ENCODE measurements at regions not wholly inside any gene's neighbourhood (a gene's known extent, or its start where the extent isn't known, plus 50 kb on each side); places are given as distances from the start of the nearest gene placed in this dataset.

DNA sequence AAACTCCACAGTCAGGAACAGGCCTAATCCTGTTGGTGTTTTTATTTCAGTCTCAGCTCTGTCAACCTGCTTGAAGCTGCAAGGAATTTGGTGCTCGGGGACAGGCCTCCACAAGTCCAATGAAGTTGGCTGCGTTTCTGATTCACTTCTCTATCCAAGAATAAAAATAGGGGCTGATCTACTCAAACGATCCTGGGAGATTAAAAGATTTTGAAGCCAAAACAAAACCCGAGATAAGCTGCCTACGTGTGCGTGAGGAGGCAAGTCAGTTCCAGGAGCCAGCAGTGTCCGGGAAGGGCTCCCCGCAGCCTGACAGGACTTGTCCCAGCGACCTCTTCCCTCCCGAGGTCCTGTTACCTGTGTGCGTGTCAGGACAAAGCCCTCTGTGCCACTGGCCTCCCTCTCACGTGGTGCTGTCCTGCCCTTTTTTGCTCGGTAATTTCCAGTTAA lies 98.0 kb downstream of the ETS2 start:
- ATAC-seq (ENCODE audit: low read depth): no peak
- H2AFZ ChIP-seq (replicated peaks; ENCODE audit: low read length, poor library complexity): peak overlapping the region; percentile 47
- POLR2A ChIA-PET (ENCODE audit: unreplicated experiment): no interaction called here

More for the DNA sequence above, 98.0 kb downstream of the ETS2 start:
- H2BK120ac ChIP-seq (ENCODE audit: low read depth, low read length): no peak overlapping the region
- no peak overlapping the region for H3K14ac ChIP-seq (replicated peaks; ENCODE audit: low read depth, low read length)
- H4K5ac ChIP-seq (ENCODE audit: low read depth, low read length): no peak overlapping the region
- H3K4me2 ChIP-seq (ENCODE audit: low read depth, low read length): no peak overlapping the region
- CTCF ChIA-PET: no interaction called here
- no peaks in the 10 kb centered on the region for H3K36me3 ChIP-seq (ENCODE audit: control insufficient read depth, insufficient read depth, low read length)
- WGBS, 2 experiments (ENCODE audit: extremely low coverage in 2 of 2, insufficient read length in 1 of 2): 73% methylated on average over 5 of the region's 13 CpGs; no CpG with 5 or more reads in 1 of the 2 experiments
- no peaks in the 10 kb centered on the region for H3K9me3 ChIP-seq (ENCODE audit: control insufficient read depth, insufficient read depth, low read length)
- no peaks in the 10 kb centered on the region for H3K79me1 ChIP-seq (ENCODE audit: low read depth in 1 of 2, low read length in 2 of 2)
- intact Hi-C loops (cut with micrococcal nuclease) (no loop called here), dilution Hi-C loops (cut with HindIII; ENCODE audit: low sequenced_read_pairs, unreplicated experiment) (no loop called here), in situ Hi-C loops (cut with MboI; ENCODE audit: low sequenced_read_pairs) (no loop called here)
- no peak for TF ChIP-seq NFE2L2 (IDR thresholded peaks at IDR 0.05; ENCODE audit: low read depth, low read length)
- TF ChIP-seq, protein P1, sequence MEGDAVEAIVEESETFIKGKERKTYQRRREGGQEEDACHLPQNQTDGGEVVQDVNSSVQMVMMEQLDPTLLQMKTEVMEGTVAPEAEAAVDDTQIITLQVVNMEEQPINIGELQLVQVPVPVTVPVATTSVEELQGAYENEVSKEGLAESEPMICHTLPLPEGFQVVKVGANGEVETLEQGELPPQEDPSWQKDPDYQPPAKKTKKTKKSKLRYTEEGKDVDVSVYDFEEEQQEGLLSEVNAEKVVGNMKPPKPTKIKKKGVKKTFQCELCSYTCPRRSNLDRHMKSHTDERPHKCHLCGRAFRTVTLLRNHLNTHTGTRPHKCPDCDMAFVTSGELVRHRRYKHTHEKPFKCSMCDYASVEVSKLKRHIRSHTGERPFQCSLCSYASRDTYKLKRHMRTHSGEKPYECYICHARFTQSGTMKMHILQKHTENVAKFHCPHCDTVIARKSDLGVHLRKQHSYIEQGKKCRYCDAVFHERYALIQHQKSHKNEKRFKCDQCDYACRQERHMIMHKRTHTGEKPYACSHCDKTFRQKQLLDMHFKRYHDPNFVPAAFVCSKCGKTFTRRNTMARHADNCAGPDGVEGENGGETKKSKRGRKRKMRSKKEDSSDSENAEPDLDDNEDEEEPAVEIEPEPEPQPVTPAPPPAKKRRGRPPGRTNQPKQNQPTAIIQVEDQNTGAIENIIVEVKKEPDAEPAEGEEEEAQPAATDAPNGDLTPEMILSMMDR (conservative IDR thresholded peaks at IDR 0.05; ENCODE audit: low read depth, low read length): no peak
- no peak for TF ChIP-seq BHLHE40 (IDR thresholded peaks at IDR 0.05; ENCODE audit: low read depth, low read length)
- no peak for TF ChIP-seq MXI1 (IDR thresholded peaks at IDR 0.05; ENCODE audit: borderline replicate concordance, low read depth, low read length)
- no peak for TF ChIP-seq POLR2A (IDR thresholded peaks at IDR 0.05; ENCODE audit: low read depth, low read length)
- TF ChIP-seq FOS (IDR thresholded peaks at IDR 0.05; ENCODE audit: low read depth, low read length): no peak
- no peak for TF ChIP-seq CEBPB (IDR thresholded peaks at IDR 0.05; ENCODE audit: low read depth, low read length)
- no peak overlapping the region for H2BK15ac ChIP-seq (ENCODE audit: low read depth, low read length)
- no peaks in the 10 kb centered on the region for H4K20me1 ChIP-seq (ENCODE audit: insufficient read depth, low read length)
- H3K27ac ChIP-seq (ENCODE audit: insufficient read depth, low read length): no peak overlapping the region
- H3K4me3 ChIP-seq (ENCODE audit: insufficient read depth, low read depth, low read length): no peak overlapping the region
- H3K4me1 ChIP-seq (ENCODE audit: control insufficient read depth, insufficient read depth, low read length): peaks cover 7% of the 10 kb centered on the region; the same call in 1 of the 2 replicates
- H3K27me3 ChIP-seq (ENCODE audit: control insufficient read depth, insufficient read depth, low read length): no peaks in the 10 kb centered on the region; the same call in 1 of the 2 replicates
- H3K18ac ChIP-seq (ENCODE audit: low read depth, low read length): peak overlapping the region; percentile 60
- H4K91ac ChIP-seq (ENCODE audit: insufficient read depth, low read depth, low read length): no peak overlapping the region
- DNase-seq: no peak
- H3K4ac ChIP-seq (ENCODE audit: low read depth, low read length): no peak overlapping the region; the same call in 1 of the 2 replicates
- H2BK5ac ChIP-seq (ENCODE audit: low read depth, low read length, poor library complexity, severe bottlenecking): no peak overlapping the region
- no peak overlapping the region for H2AK5ac ChIP-seq (ENCODE audit: low read depth, low read length)
- no peak overlapping the region for H3K56ac ChIP-seq (ENCODE audit: extremely low read depth, insufficient read depth, low read length)
- no peak overlapping the region for H3K9ac ChIP-seq (ENCODE audit: low read depth, low read length)
- BruUV-seq (replicated peaks): no TSS peak
- no peak overlapping the region for H2AK9ac ChIP-seq (replicated peaks; ENCODE audit: low read depth, low read length, poor library complexity)
- no peak overlapping the region for H4K8ac ChIP-seq (ENCODE audit: low read depth in 2 of 2, low read length in 2 of 2)
- no peak overlapping the region for H2BK20ac ChIP-seq (ENCODE audit: low read depth, low read length)
- no peak overlapping the region for H3K23ac ChIP-seq (ENCODE audit: low read depth, low read length)
- peaks cover 5% of the 10 kb centered on the region; the same call in 1 of the 2 replicates for H3K9me1 ChIP-seq (ENCODE audit: insufficient read depth, low read length)
